Body of pancreas (tissue), 4 donors: ENCODE measurements at regions not wholly inside any gene's neighbourhood (a gene's known extent, or its start where the extent isn't known, plus 50 kb on each side); places are given as distances from the start of the nearest gene placed in this dataset.
"Not testable (repeated sequence)": the region's sequence is repeated elsewhere in the genome, so short reads cannot be mapped to it uniquely, and the experiment has no call there.

Source experiments
- ATAC-seq: fragments of 150-250 bp; one replicate; pipeline ENCODE4 v1.9.1; 2016
- DNase-seq, 4 donors: peaks; one replicate each; pipeline ENCODE4 v3.0.0-alpha.2; 2019
- H3K27ac ChIP-seq, 4 donors: fragments of 200-600 bp; sonication (generic); 1 replicate in 3 of 4; 2 replicates in 1 of 4; pipeline versions ENCODE4 v1.5.1 to v1.6.1; 2016 to 2019; ENCODE audit warnings: mild to moderate bottlenecking in 1 of 4, mixed read lengths in 1 of 4, moderate library complexity in 1 of 4
- H3K27me3 ChIP-seq, 2 donors: fragments of 200-600 bp; sonication (generic); one replicate each; pipeline ENCODE4 v1.6.0; 2016; ENCODE audit warnings: mild to moderate bottlenecking in 1 of 2
- H3K36me3 ChIP-seq, 2 donors: fragments of 200-600 bp; sonication (generic); replicated peaks in 1 of 2; 2 replicates each; pipeline ENCODE4 v1.5.1; 2016; ENCODE audit warnings: low read depth in 2 of 2; ENCODE audit not compliant: insufficient read depth in 1 of 2
- H3K4me1 ChIP-seq: fragments of 200-600 bp; sonication (generic); one replicate; pipeline ENCODE4 v1.6.0; 2016
- H3K4me3 ChIP-seq, 2 donors: fragments of 200-600 bp; sonication (generic); 1 replicate in 1 of 2; 2 replicates in 1 of 2; pipeline ENCODE4 v1.5.1; 2016 to 2019
- H3K9me3 ChIP-seq, 3 donors: fragments of 200-600 bp; sonication (generic); 1 replicate in 2 of 3; 2 replicates in 1 of 3; pipeline ENCODE4 v1.5.1; 2016
- POLR2A ChIP-seq, 3 donors: fragments of 450-650 bp; IDR thresholded peaks; one replicate each; pipeline ENCODE4 v1.6.1; 2016; ENCODE audit warnings: antibody characterized with exemption in 3 of 3, mild to moderate bottlenecking in 2 of 3
- WGBS, 2 donors: methylation state at CpG; one replicate each; pipeline ENCODE4 v1.1.5; 2017; 5-methylcytosine and 5-hydroxymethylcytosine counted together
- intact Hi-C: fragments of 100-400 bp; cut with DNase I; formaldehyde crosslinking; loops from one replicate; pipeline ENCODE4 v1.15.1; 2023
- TF ChIP-seq, protein P1 (sequence below), 7 experiments: fragments of 450-650 bp in 4 of 7; fragments of 200-600 bp in 3 of 7; sonication (generic) in 3 of 7; IDR thresholded peaks; one replicate each; pipeline ENCODE4 v1.5.1; 2016 to 2019; ENCODE audit warnings: antibody characterized with exemption in 7 of 7

DNA sequence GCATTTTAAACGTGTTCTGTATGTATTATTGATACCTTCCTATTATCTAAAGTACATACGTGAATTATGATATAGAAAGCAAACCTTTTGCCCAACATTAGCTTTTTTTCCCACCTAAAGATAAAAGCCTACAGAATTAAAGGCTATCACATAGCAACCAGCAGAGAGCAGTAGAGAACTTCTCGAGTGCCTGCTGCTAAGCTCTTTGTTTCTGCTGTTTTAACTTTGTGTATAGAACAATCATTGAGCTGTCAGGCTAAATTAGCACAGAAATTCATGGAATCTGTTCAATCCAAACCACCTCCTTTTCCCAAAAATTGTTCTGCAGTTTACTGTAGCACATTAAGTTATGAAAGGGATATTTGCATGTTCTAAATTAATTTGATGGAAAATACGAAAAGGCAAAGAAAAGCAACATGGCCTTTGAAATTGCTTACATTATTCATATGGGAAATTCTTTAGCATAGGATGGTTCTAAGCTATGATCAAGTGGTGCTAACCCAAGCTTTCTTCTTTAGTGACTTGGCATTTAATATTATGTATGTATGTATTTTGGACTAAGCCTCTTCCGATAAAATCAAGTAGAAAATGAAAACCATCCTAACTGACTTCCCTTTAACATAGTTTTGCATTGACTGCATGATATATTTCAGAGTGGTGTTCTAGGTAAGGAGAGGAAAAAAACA is 1288.5 kb downstream of the GATA3 start:
- 38 to 40% methylated on average over 5 of the region's 5 CpGs for WGBS, 2 donors
- Histone ChIP-seq H3K27ac (no peak overlapping the region), H3K9me3 (no peaks in the 10 kb centered on the region), H3K4me3 (no peak overlapping the region), H3K4me1 (no peaks in the 10 kb centered on the region), H3K27me3 (no peaks in the 10 kb centered on the region), H3K36me3 (no peaks in the 10 kb centered on the region)
- TF ChIP-seq, protein P1, sequence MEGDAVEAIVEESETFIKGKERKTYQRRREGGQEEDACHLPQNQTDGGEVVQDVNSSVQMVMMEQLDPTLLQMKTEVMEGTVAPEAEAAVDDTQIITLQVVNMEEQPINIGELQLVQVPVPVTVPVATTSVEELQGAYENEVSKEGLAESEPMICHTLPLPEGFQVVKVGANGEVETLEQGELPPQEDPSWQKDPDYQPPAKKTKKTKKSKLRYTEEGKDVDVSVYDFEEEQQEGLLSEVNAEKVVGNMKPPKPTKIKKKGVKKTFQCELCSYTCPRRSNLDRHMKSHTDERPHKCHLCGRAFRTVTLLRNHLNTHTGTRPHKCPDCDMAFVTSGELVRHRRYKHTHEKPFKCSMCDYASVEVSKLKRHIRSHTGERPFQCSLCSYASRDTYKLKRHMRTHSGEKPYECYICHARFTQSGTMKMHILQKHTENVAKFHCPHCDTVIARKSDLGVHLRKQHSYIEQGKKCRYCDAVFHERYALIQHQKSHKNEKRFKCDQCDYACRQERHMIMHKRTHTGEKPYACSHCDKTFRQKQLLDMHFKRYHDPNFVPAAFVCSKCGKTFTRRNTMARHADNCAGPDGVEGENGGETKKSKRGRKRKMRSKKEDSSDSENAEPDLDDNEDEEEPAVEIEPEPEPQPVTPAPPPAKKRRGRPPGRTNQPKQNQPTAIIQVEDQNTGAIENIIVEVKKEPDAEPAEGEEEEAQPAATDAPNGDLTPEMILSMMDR (IDR thresholded peaks at IDR 0.05): peak; percentile 35 to 64 (median 58)
- TF ChIP-seq POLR2A (IDR thresholded peaks at IDR 0.05): no peak
- ATAC-seq (peak; percentile 50), DNase-seq (peak in 1 of 4 donors; percentile 12)
- intact Hi-C loops: loop anchor here (10.0 kb wide), 1 partner anchor 1692 kb away; no protein-coding TSS in a partner anchor

DNA sequence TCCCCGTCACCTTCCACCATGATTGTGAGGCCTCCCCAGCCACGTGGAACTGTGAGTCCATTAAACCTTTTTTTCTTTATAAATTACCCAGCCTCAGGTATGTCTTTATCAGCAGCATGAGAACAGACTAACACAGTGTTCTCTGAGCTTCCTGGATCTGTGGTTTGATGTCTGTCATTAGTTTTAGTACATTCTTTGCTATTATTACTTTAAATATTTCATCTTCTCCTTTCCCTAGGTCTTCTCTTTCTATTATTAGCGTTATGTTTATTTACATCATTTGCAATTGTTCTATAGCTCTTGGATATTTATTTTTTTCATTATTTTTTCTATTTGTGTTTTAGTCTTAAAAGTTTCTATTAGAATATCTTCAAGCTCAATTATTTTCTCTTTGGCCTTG is 1293.4 kb downstream of the GATA3 start:
- H3K27ac ChIP-seq, H3K36me3 ChIP-seq, H3K4me3 ChIP-seq, H3K9me3 ChIP-seq, H3K27me3 ChIP-seq, DNase-seq, H3K4me1 ChIP-seq, ATAC-seq: not testable (repeated sequence)
- intact Hi-C loops: loop anchor here (10.0 kb wide), 1 partner anchor 1687 kb away; no protein-coding TSS in a partner anchor
- WGBS, 2 donors: 81 to 87% methylated on average over 3 of the region's 3 CpGs

DNA sequence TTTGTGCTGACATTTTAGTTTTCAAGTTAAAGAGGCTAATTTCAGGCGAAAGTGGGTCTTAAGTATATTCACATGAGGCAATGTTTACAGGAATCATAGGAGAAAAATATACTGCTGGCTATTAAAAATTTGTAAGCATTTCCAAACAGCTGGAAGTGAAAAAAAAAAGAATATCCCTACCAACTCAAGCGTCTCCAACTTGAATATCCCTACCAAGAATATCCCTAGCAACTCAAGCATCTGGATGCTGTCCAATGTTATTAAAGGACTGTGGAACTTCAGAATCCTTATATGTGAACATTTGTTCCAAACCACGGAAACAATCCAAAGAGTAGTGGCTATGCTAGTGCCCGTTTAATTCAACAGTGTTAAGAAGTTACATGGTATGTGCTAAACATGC is 1303.0 kb downstream of the GATA3 start:
- Histone ChIP-seq H3K9me3 (no peaks in the 10 kb centered on the region), H3K27ac (no peak overlapping the region), H3K36me3 (no peaks in the 10 kb centered on the region), H3K4me3 (no peak overlapping the region), H3K4me1 (no peaks in the 10 kb centered on the region), H3K27me3 (no peaks in the 10 kb centered on the region)
- no peak for TF ChIP-seq POLR2A (IDR thresholded peaks at IDR 0.05)
- TF ChIP-seq, protein P1 (IDR thresholded peaks at IDR 0.05): no peak
- 50 to 72% methylated on average over 4 of the region's 4 CpGs for WGBS, 2 donors
- no peak for DNase-seq
- ATAC-seq: no peak
- intact Hi-C loops: no loop called here

DNA sequence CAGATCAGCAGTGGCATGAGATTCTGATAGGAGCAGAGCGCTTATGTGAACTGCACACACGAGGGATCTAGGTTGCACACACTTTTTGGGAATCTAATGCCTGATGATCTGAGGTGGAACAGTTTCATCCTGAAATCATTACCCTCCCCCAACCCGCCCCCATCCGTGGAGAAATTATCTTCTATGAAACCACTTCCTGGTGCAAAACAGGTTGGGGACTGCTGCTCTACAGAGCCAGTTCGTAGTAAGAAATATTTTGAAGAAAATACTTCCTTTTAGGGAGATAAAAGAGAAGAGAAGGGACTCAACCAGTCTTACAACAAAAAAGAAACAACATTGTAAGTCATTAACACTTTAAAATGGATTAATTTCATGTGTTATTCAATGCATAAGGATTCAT is 1308.2 kb downstream of the GATA3 start:
- Histone ChIP-seq H3K9me3 (no peaks in the 10 kb centered on the region), H3K27me3 (no peaks in the 10 kb centered on the region), H3K4me1 (no peaks in the 10 kb centered on the region), H3K27ac (no peak overlapping the region), H3K36me3 (no peaks in the 10 kb centered on the region), H3K4me3 (no peak overlapping the region)
- ATAC-seq: no peak
- intact Hi-C loops: no loop called here
- no peak for DNase-seq
- TF ChIP-seq, protein P1 (IDR thresholded peaks at IDR 0.05): no peak
- no peak for TF ChIP-seq POLR2A (IDR thresholded peaks at IDR 0.05)
- WGBS, 2 donors: 42 to 46% methylated on average over 5 of the region's 5 CpGs

DNA sequence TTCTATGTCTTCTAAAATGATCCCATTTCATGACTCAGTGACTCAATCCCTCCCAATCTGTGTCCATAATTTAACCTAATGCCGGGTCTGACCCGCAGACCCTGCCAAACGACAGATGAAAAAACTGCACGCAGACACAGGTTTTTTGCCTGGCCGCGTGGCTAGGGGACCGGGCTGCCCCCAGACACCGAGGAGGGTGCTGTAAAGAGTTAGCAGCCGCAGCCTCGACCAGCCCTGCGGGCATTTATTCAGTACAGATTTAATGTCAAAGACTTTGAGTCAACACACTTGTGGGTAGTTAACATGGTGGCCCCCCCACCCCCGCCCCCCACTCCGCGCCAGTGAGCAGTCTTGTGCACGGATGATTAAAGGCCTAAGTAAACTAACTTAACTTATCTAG is 1324.7 kb downstream of the GATA3 start:
- Histone ChIP-seq H3K27ac (no peak overlapping the region), H3K4me3 (no peak overlapping the region), H3K27me3 (no peaks in the 10 kb centered on the region), H3K9me3 (no peaks in the 10 kb centered on the region), H3K4me1 (no peaks in the 10 kb centered on the region), H3K36me3 (no peaks in the 10 kb centered on the region)
- DNase-seq (no peak), ATAC-seq (no peak)
- intact Hi-C loops: no loop called here
- TF ChIP-seq, protein P1 (IDR thresholded peaks at IDR 0.05): no peak
- TF ChIP-seq POLR2A (IDR thresholded peaks at IDR 0.05): no peak
- WGBS, 2 donors: 74 to 75% methylated on average over 11 to 15 of the region's 15 CpGs
